MCF 10A (cell line): ENCODE measurements at regions not wholly inside any gene's neighbourhood (a gene's known extent, or its start where the extent isn't known, plus 50 kb on each side); places are given as distances from the start of the nearest gene placed in this dataset.
A peak's percentile ranks its signal among the peaks of the same experiment; 100 is the strongest.

Experiments
- BruUV-seq: library from RNA; stranded (reverse); fragments of 400-500 nt; replicated peaks from 2 replicates; lab custom pipeline; 2021; lab: Mats Ljungman, UMichigan
- CTCF ChIA-PET: fragments of 300-600 bp; sonication (Branson Sonifier 250); formaldehyde crosslinking; extraction: SDS; loops from one replicate; lab custom pipeline; 2021; ENCODE audit warnings: antibody characterized with exemption, inconsistent platforms; lab: Yijun Ruan, JAX
- POLR2A ChIA-PET: fragments of 300-600, 350-650 bp; sonication (Branson Sonifier 250); formaldehyde crosslinking; extraction: SDS; loops from one replicate; lab custom pipeline; 2020; ENCODE audit warnings: antibody characterized with exemption, inconsistent platforms; lab: Yijun Ruan, JAX
- DNase-seq: peaks from one replicate; pipeline ENCODE4 v3.0.0-alpha.2; 2018; ENCODE audit not compliant: unreplicated experiment
- H3K27ac Mint-ChIP-seq: one replicate; pipeline ENCODE4 v1.8.0; 2022; ENCODE audit warnings: mild to moderate bottlenecking, low read depth, mixed read lengths; ENCODE audit not compliant: unreplicated experiment
- H3K27me3 Mint-ChIP-seq: one replicate; pipeline ENCODE4 v1.8.0; 2022; ENCODE audit warnings: mixed read lengths; ENCODE audit not compliant: insufficient read depth, unreplicated experiment
- H3K36me3 Mint-ChIP-seq: one replicate; pipeline ENCODE4 v1.8.0; 2022; ENCODE audit warnings: mild to moderate bottlenecking, moderate library complexity, mixed read lengths; ENCODE audit not compliant: insufficient read depth, unreplicated experiment
- H3K4me1 Mint-ChIP-seq: one replicate; pipeline ENCODE4 v1.8.0; 2022; ENCODE audit warnings: mixed read lengths; ENCODE audit not compliant: insufficient read depth, unreplicated experiment
- H3K4me3 Mint-ChIP-seq: one replicate; pipeline ENCODE4 v1.8.0; 2022; ENCODE audit warnings: mild to moderate bottlenecking, moderate library complexity, mixed read lengths; ENCODE audit not compliant: unreplicated experiment
- H3K9me3 Mint-ChIP-seq: one replicate; pipeline ENCODE4 v1.8.0; 2022; ENCODE audit warnings: mixed read lengths; ENCODE audit not compliant: unreplicated experiment
- CTCF ChIP-seq: fragments of 200-600 bp; IDR thresholded peaks from one replicate; pipeline ENCODE4 v1.8.0; 2022; ENCODE audit warnings: antibody characterized with exemption, mild to moderate bottlenecking; ENCODE audit not compliant: unreplicated experiment
- intact Hi-C: fragments of 100-400 bp; cut with micrococcal nuclease; formaldehyde crosslinking; loops from 2 replicates; pipeline ENCODE4 v1.14.1; 2022

GRCh38 chr11:70005107-70005818 lies 72.9 kb upstream of the ANO1 start:
- CTCF ChIA-PET = no interaction called here

GRCh38 chr11:70007796-70008195 lies 70.3 kb upstream of the ANO1 start:
- peaks cover 16% of the 10 kb centered on the region for H3K27me3 Mint-ChIP-seq

More at GRCh38 chr11:70005107-70005818, 72.9 kb upstream of the ANO1 start:
- BruUV-seq = no TSS peak
- Mint-ChIP-seq H3K27me3 (peaks cover 16% of the 10 kb centered on the region), H3K4me3 (no peak overlapping the region), H3K9me3 (no peaks in the 10 kb centered on the region), H3K27ac (no peak overlapping the region), H3K36me3 (no peaks in the 10 kb centered on the region), H3K4me1 (no peaks in the 10 kb centered on the region)
- intact Hi-C loops = no loop called here
- no peak for TF ChIP-seq CTCF
- POLR2A ChIA-PET = interaction anchor here (0.6 kb wide), 1 partner anchor 31 kb away, joined by 3 read pairs; no protein-coding TSS in a partner anchor
- DNase-seq = peak; percentile 8

GRCh38 chr11:70010774-70011173 lies 67.3 kb upstream of the ANO1 start:
- ChIA-PET CTCF (interaction anchor here (0.7 kb wide), 1 partner anchor 33 kb away, joined by 3 read pairs; no protein-coding TSS in a partner anchor), POLR2A (no interaction called here)
- H3K4me1 Mint-ChIP-seq = no peaks in the 10 kb centered on the region
- TF ChIP-seq CTCF = no peak
- no peaks in the 10 kb centered on the region for H3K9me3 Mint-ChIP-seq
- H3K36me3 Mint-ChIP-seq = no peaks in the 10 kb centered on the region
- no TSS peak for BruUV-seq
- no peak overlapping the region for H3K27ac Mint-ChIP-seq
- H3K27me3 Mint-ChIP-seq = peaks cover 11% of the 10 kb centered on the region
- H3K4me3 Mint-ChIP-seq = no peak overlapping the region
- intact Hi-C loops = no loop called here
- no peak for DNase-seq

More at GRCh38 chr11:70007796-70008195, 70.3 kb upstream of the ANO1 start:
- POLR2A ChIA-PET = no interaction called here
- Mint-ChIP-seq H3K36me3 (no peaks in the 10 kb centered on the region), H3K4me3 (no peak overlapping the region), H3K4me1 (no peaks in the 10 kb centered on the region), H3K9me3 (no peaks in the 10 kb centered on the region), H3K27ac (no peak overlapping the region)
- CTCF ChIA-PET = no interaction called here
- no peak for DNase-seq
- intact Hi-C loops = no loop called here
- TF ChIP-seq CTCF = no peak
- BruUV-seq = no TSS peak

GRCh38 chr11:70012134-70012733 lies 65.9 kb upstream of the ANO1 start:
- no peaks in the 10 kb centered on the region for H3K9me3 Mint-ChIP-seq
- POLR2A ChIA-PET = no interaction called here
- intact Hi-C loops = no loop called here
- no peak overlapping the region for H3K4me3 Mint-ChIP-seq
- no peak for DNase-seq
- CTCF ChIA-PET = no interaction called here
- no peaks in the 10 kb centered on the region for H3K27me3 Mint-ChIP-seq
- TF ChIP-seq CTCF = no peak
- peaks cover 7% of the 10 kb centered on the region for H3K4me1 Mint-ChIP-seq
- no peaks in the 10 kb centered on the region for H3K36me3 Mint-ChIP-seq
- no TSS peak for BruUV-seq
- H3K27ac Mint-ChIP-seq = no peak overlapping the region
